HepG2 (cell line): ENCODE measurements at regions not wholly inside any gene's neighbourhood (a gene's known extent, or its start where the extent isn't known, plus 50 kb on each side); places are given as distances from the start of the nearest gene placed in this dataset.

Experiments used
- ATAC-seq: fragments of 200-7000 bp; cut with Tn5 transposase; 3 replicates; pipeline ENCODE4 v1.9.1; 2020; ENCODE audit warnings: mild to moderate bottlenecking, moderate library complexity
- BruUV-seq: library from RNA; stranded (reverse); fragments of 400-500 nt; replicated peaks from 2 replicates; lab custom pipeline; 2021; lab: Mats Ljungman, UMichigan
- CTCF ChIA-PET: fragments of 300-600 bp; formaldehyde crosslinking; extraction: SDS; loops from one replicate; lab custom pipeline; 2021; ENCODE audit warnings: low total read pairs, inconsistent platforms, low intra/inter-chr PET ratio; lab: Yijun Ruan, JAX
- POLR2A ChIA-PET: fragments of 350-600 bp; sonication (Branson Sonifier 250); formaldehyde crosslinking; loops from one replicate; lab custom pipeline; 2020; ENCODE audit warnings: antibody characterized with exemption, inconsistent platforms; lab: Yijun Ruan, JAX
- DNase-seq: peaks from one replicate; pipeline ENCODE4 v3.0.0-alpha.2; 2015; ENCODE audit warnings: low spot score
- FAIRE-seq: peaks from 3 replicates; lab custom pipeline; 2011; peaks lifted over from hg19 to GRCh38; lab: Jason Lieb, UNC
- H2AFZ ChIP-seq: one replicate; pipeline ENCODE4 v1.6.1; 2011; ENCODE audit warnings: low read length, inconsistent platforms
- H3K27ac ChIP-seq: fragments of 300-600 bp; 3 replicates; pipeline ENCODE4 v1.8.0; 2011; ENCODE audit warnings: mixed run types, mild to moderate bottlenecking, mixed read lengths, low read length, inconsistent platforms; ENCODE audit not compliant: insufficient read depth; ENCODE audit errors: extremely low read length
- H3K27me3 ChIP-seq, 2 experiments: fragments of 200-600 bp in 1 of 2; 2 replicates in 1 of 2; 3 replicates in 1 of 2; pipeline versions ENCODE4 v1.6.0 to v1.8.0; 2011; ENCODE audit warnings: low read length in 2 of 2, mild to moderate bottlenecking in 2 of 2, moderate library complexity in 2 of 2, inconsistent platforms in 1 of 2; ENCODE audit not compliant: insufficient read depth in 2 of 2, control insufficient read depth in 1 of 2
- H3K36me3 ChIP-seq, 2 experiments: fragments of 200-600 bp in 1 of 2; replicated peaks in 1 of 2; 2 replicates in 1 of 2; 3 replicates in 1 of 2; pipeline versions ENCODE4 v1.5.1 to v1.8.0; 2011; ENCODE audit warnings: low read length in 2 of 2, inconsistent platforms in 1 of 2; ENCODE audit not compliant: insufficient read depth in 2 of 2, control insufficient read depth in 1 of 2
- H3K4me1 ChIP-seq: 2 replicates; pipeline ENCODE4 v1.5.1; 2012; ENCODE audit warnings: low read length, inconsistent platforms; ENCODE audit not compliant: insufficient read depth
- H3K4me2 ChIP-seq: 2 replicates; pipeline ENCODE4 v1.6.0; 2011; ENCODE audit warnings: low read depth, low read length, inconsistent platforms
- H3K4me3 ChIP-seq, 3 experiments: fragments of 200-600 bp in 1 of 3; sonication (generic), shearing (Covaris generic) in 1 of 3; replicated peaks in 1 of 3; 2 replicates each; pipeline ENCODE4 v1.5.1; 2011 to 2016; ENCODE audit warnings: low read length in 3 of 3, inconsistent platforms in 2 of 3, low read depth in 2 of 3, mild to moderate bottlenecking in 2 of 3, control low read depth in 1 of 3, mixed read lengths in 1 of 3; ENCODE audit not compliant: insufficient read depth in 1 of 3
- H3K79me2 ChIP-seq: one replicate; pipeline ENCODE4 v1.6.1; 2011; ENCODE audit warnings: low read length, inconsistent platforms; ENCODE audit not compliant: insufficient read depth
- H3K9ac ChIP-seq: 2 replicates; pipeline ENCODE4 v1.6.0; 2011; ENCODE audit warnings: mild to moderate bottlenecking, low read depth, low read length, inconsistent platforms; ENCODE audit not compliant: insufficient read depth
- H3K9me3 ChIP-seq: 2 replicates; pipeline ENCODE4 v1.5.1; 2012; ENCODE audit warnings: mild to moderate bottlenecking, low read length
- H4K20me1 ChIP-seq: 2 replicates; pipeline ENCODE4 v1.6.0; 2011; ENCODE audit warnings: inconsistent platforms, mild to moderate bottlenecking, low read length, moderate library complexity; ENCODE audit not compliant: insufficient read depth
- MBNL3 ChIP-seq: fragments of 250-450 bp; sonication (Bioruptor Pico); conservative IDR thresholded peaks from 2 replicates; pipeline ENCODE4 v1.8.0; 2022; ENCODE audit warnings: mild to moderate bottlenecking, inconsistent platforms
- ZNF331 ChIP-seq: sonication (generic); formaldehyde crosslinking; IDR thresholded peaks from 2 replicates; pipeline ENCODE4 v1.4.0; 2020; ENCODE audit warnings: missing genetic modification reagents
- ZNF556 ChIP-seq: sonication (generic); formaldehyde crosslinking; IDR thresholded peaks from 2 replicates; pipeline ENCODE4 v1.4.0; 2020; ENCODE audit warnings: mild to moderate bottlenecking, missing genetic modification reagents, borderline replicate concordance
- WGBS: methylation state at CpG from one replicate; pipeline ENCODE4 v1.1.6; 2017; ENCODE audit warnings: low lambda C conversion rate; 5-methylcytosine and 5-hydroxymethylcytosine counted together
- in situ Hi-C: cut with HindIII; loops from 2 replicates; pipeline ENCODE4 v1.10.0; 2017; ENCODE audit warnings: low pct_unique_long_range_greater_than_20kb; ENCODE audit not compliant: extremely low pct_ligation_motif_present
- intact Hi-C: fragments of 100-400 bp; cut with micrococcal nuclease; formaldehyde crosslinking; loops from one replicate; pipeline ENCODE4 v1.10.0; 2022; ENCODE audit not compliant: unreplicated experiment
- TF ChIP-seq, protein P1 (sequence below): IDR thresholded peaks from 2 replicates; pipeline ENCODE4 v1.6.1; 2012; ENCODE audit warnings: low read depth, low read length, improper control_type of control experiment
- TF ChIP-seq, protein P2 (sequence below): sonication (generic); formaldehyde crosslinking; conservative IDR thresholded peaks from 2 replicates; pipeline ENCODE4 v1.8.1; 2023; ENCODE audit warnings: missing genetic modification reagents
- TF ChIP-seq, protein P3 (sequence below): sonication (generic); formaldehyde crosslinking; IDR thresholded peaks from 2 replicates; pipeline ENCODE4 v1.4.0; 2020; ENCODE audit warnings: mild to moderate bottlenecking, missing genetic modification reagents, borderline replicate concordance
- TF ChIP-seq, protein P4 (sequence below): IDR thresholded peaks from 2 replicates; pipeline ENCODE4 v1.6.1; 2016; ENCODE audit warnings: mild to moderate bottlenecking

DNA sequence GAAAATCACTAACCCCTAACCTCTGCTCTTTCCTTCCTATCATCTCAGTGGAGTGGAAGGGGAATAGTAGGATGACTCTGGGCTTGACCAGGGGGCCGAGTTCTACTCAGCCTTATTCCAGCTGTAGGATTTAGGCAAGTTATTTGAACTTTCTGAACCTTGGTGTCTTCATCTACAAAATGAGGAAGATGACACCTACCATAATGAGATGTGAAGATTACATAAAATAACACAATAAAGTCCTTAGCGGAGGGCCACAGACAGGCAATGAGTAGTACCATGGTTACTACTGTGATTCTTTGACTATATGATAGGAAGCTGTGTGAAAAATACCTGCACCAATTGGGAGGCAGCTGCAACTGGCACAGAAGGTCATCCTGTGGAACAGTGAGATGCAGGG lies 53.6 kb upstream of the PIM1 start:
- in situ Hi-C loops: no loop called here
- no peak overlapping the region for H2AFZ ChIP-seq
- no peak overlapping the region for H3K4me2 ChIP-seq
- H3K4me3 ChIP-seq: no peak overlapping the region
- ATAC-seq (no peak; the same call in 2 of the 3 replicates), DNase-seq (no peak), FAIRE-seq (no peak)
- ChIA-PET POLR2A (interaction anchor here (0.9 to 1.2 kb wide), 3 partner anchors 12 to 33 kb away, joined by 4 to 5 read pairs (median 5); no protein-coding TSS in a partner anchor), CTCF (no interaction called here)
- no peaks in the 10 kb centered on the region for H4K20me1 ChIP-seq
- intact Hi-C loops: no loop called here
- no peaks in the 10 kb centered on the region for H3K27me3 ChIP-seq
- no TSS peak for BruUV-seq
- no peak overlapping the region for H3K9ac ChIP-seq
- no peak for TF ChIP-seq ZNF556
- TF ChIP-seq, protein P1, sequence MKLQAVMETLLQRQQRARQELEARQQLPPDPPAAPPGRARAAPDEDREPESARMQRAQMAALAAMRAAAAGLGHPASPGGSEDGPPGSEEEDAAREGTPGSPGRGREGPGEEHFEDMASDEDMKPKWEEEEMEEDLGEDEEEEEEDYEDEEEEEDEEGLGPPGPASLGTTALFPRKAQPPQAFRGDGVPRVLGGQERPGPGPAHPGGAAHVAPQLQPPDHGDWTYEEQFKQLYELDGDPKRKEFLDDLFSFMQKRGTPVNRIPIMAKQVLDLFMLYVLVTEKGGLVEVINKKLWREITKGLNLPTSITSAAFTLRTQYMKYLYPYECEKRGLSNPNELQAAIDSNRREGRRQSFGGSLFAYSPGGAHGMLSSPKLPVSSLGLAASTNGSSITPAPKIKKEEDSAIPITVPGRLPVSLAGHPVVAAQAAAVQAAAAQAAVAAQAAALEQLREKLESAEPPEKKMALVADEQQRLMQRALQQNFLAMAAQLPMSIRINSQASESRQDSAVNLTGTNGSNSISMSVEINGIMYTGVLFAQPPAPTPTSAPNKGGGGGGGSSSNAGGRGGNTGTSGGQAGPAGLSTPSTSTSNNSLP: no peak
- TF ChIP-seq MBNL3 (CRISPR knock-in tag): no peak
- no peak for TF ChIP-seq ZNF331
- TF ChIP-seq, protein P2, sequence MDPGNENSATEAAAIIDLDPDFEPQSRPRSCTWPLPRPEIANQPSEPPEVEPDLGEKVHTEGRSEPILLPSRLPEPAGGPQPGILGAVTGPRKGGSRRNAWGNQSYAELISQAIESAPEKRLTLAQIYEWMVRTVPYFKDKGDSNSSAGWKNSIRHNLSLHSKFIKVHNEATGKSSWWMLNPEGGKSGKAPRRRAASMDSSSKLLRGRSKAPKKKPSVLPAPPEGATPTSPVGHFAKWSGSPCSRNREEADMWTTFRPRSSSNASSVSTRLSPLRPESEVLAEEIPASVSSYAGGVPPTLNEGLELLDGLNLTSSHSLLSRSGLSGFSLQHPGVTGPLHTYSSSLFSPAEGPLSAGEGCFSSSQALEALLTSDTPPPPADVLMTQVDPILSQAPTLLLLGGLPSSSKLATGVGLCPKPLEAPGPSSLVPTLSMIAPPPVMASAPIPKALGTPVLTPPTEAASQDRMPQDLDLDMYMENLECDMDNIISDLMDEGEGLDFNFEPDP (CRISPR knock-in tag): no peak
- TF ChIP-seq, protein P3, sequence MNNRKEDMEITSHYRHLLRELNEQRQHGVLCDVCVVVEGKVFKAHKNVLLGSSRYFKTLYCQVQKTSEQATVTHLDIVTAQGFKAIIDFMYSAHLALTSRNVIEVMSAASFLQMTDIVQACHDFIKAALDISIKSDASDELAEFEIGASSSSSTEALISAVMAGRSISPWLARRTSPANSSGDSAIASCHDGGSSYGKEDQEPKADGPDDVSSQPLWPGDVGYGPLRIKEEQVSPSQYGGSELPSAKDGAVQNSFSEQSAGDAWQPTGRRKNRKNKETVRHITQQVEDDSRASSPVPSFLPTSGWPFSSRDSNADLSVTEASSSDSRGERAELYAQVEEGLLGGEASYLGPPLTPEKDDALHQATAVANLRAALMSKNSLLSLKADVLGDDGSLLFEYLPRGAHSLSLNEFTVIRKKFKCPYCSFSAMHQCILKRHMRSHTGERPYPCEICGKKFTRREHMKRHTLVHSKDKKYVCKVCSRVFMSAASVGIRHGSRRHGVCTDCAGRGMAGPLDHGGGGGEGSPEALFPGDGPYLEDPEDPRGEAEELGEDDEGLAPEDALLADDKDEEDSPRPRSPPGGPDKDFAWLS (CRISPR knock-in tag): no peak
- TF ChIP-seq, protein P4, sequence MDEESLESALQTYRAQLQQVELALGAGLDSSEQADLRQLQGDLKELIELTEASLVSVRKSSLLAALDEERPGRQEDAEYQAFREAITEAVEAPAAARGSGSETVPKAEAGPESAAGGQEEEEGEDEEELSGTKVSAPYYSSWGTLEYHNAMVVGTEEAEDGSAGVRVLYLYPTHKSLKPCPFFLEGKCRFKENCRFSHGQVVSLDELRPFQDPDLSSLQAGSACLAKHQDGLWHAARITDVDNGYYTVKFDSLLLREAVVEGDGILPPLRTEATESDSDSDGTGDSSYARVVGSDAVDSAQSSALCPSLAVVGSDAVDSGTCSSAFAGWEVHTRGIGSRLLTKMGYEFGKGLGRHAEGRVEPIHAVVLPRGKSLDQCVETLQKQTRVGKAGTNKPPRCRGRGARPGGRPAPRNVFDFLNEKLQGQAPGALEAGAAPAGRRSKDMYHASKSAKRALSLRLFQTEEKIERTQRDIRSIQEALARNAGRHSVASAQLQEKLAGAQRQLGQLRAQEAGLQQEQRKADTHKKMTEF: no peak
- H3K9me3 ChIP-seq: no peaks in the 10 kb centered on the region
- H3K79me2 ChIP-seq: no peaks in the 10 kb centered on the region
- peaks cover 54% of the 10 kb centered on the region for H3K4me1 ChIP-seq
- no peaks in the 10 kb centered on the region for H3K36me3 ChIP-seq
- no peak overlapping the region for H3K27ac ChIP-seq
- 96% methylated on average over 2 of the region's 2 CpGs for WGBS
